ENCODE measurements at regions not wholly inside any gene's neighbourhood (a gene's known extent, or its start where the extent isn't known, plus 50 kb on each side); places are given as distances from the start of the nearest gene placed in this dataset.

GRCh38 chr14:50040895-50041465, 75.4 kb downstream of the VCPKMT start:
- no peak for FAIRE-seq

GRCh38 chr14:50041980-50042379, 74.4 kb downstream of the VCPKMT start:
- FAIRE-seq: no peak

GRCh38 chr14:50044042-50044651, 72.2 kb downstream of the VCPKMT start:
- FAIRE-seq: peak; percentile 72

GRCh38 chr14:50045039-50045711, 71.2 kb downstream of the VCPKMT start:
- peak; percentile 91 for FAIRE-seq

- no peak for FAIRE-seq
Measured at GRCh38 chr14:50045837-50046236, 70.5 kb downstream of the VCPKMT start.

- no peak for FAIRE-seq
Measured at GRCh38 chr14:50047274-50047676, 69.1 kb downstream of the VCPKMT start.

- FAIRE-seq: no peak
Measured at GRCh38 chr14:50049093-50049492, 67.3 kb downstream of the VCPKMT start.

GRCh38 chr14:50049703-50050570, 66.4 kb downstream of the VCPKMT start:
- no peak for FAIRE-seq

GRCh38 chr14:50051106-50051505, 65.3 kb downstream of the VCPKMT start:
- no peak for FAIRE-seq

- no peak for FAIRE-seq
Measured at GRCh38 chr14:50051706-50052105, 64.7 kb downstream of the VCPKMT start.

- no peak for FAIRE-seq
Measured at GRCh38 chr14:50052517-50052916, 63.9 kb downstream of the VCPKMT start.

- no peak for FAIRE-seq
Measured at GRCh38 chr14:50053935-50054334, 62.4 kb downstream of the VCPKMT start.

GRCh38 chr14:50055461-50056228, 60.7 kb downstream of the VCPKMT start:
- FAIRE-seq: no peak

GRCh38 chr14:50056435-50056834, 59.9 kb downstream of the VCPKMT start:
- no peak for FAIRE-seq

GRCh38 chr14:50057331-50057730, 59.0 kb downstream of the VCPKMT start:
- no peak for FAIRE-seq

- FAIRE-seq: no peak
Measured at GRCh38 chr14:50058113-50058512, 58.3 kb downstream of the VCPKMT start.
